ENCODE measurements at regions not wholly inside any gene's neighbourhood (a gene's known extent, or its start where the extent isn't known, plus 50 kb on each side); places are given as distances from the start of the nearest gene placed in this dataset.

DNA sequence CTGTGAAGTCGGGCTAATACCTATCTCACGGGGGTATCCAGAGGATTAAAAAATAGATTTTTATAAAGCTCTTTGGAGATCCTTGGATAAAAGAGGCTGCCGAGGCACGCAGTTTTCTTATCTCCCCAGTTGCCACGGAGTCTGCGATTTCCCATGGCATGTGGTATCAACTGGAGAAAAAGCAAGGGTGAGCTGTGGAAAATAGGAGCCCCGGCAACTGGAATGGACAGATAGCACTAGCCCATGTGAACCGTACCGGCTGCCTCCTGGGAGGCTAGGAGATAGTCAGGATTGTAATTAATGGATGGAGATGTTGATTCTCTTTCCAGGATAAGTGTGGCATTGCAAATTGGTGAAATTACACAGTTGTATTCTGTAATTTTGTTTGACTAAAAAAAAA lies 407.6 kb upstream of the KCNH7 start:
- TF ChIP-seq POLR2A (IDR thresholded peaks at IDR 0.05; ENCODE audit: low read length): no peak
- TF ChIP-seq GATA1 (IDR thresholded peaks at IDR 0.05; ENCODE audit: low read depth, low read length): no peak

All from erythroblast (primary cell).